M059J (cell line): ENCODE measurements at regions not wholly inside any gene's neighbourhood (a gene's known extent, or its start where the extent isn't known, plus 50 kb on each side); places are given as distances from the start of the nearest gene placed in this dataset.

Experiments
- DNase-seq: peaks from one replicate; pipeline ENCODE4 v3.0.0-alpha.2; 2012; ENCODE audit warnings: low read depth

- no peak for DNase-seq
Measured at GRCh38 chr9:19732441-19732951, 56.3 kb downstream of the SLC24A2 start.

GRCh38 chr9:19728101-19728500 is 60.7 kb downstream of the SLC24A2 start:
- no peak for DNase-seq

DNA sequence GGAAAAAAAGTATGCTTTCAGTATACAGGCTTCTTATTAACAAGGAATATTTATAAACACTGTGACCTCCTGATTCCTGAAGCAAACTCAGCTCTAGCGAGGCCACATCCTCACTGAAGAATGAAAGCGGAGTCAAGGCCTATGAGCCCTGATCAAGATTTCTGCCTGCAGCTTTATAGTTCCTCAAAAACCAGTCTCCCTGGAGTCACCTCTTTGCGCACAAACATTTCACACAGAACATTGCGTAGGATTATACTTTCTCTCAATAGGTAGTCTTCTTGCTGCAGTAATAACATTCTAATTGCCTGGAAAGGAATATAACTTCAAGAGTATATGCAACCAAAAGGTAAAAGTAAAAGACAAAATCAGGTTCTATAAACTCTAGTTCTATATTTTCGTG is 62.9 kb downstream of the SLC24A2 start:
- DNase-seq = no peak

DNA sequence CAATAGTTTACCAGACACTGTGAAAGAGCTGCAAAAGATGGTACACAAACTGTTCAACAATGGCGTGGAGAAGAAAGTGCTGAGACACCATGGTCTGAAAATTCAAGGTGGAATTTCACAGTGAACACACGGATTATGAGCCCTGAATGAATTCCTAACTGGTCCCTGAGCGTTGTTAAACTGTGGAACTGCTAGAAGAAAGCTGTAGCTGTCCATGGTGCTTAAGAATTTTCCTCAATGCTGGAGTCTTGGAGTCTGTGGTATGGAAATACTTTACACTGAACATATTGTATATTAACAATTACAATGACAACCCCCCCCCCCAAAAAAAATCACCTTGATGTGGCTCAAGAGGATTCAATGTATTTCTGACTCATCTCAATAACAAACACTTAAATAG is 68.5 kb downstream of the SLC24A2 start:
- DNase-seq = peak; percentile 36

DNA sequence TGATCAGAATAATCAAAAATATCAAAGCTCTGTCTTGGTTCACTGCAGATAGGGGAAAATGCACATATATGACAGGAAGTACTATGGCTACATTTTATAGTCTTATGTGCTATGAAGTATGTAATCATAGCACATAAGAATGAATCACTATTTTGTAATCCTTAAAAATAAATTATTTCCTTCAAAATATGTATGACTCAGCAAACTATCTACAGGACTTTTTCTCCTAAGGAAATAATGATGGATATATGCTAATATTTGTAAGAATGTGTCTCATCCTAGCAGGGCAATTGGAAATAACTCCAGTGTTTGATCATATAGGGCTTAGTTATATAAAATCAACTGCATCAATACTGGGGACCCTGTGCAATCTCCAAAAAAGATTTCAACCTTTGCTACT is 85.1 kb downstream of the SLC24A2 start:
- no peak for DNase-seq

DNA sequence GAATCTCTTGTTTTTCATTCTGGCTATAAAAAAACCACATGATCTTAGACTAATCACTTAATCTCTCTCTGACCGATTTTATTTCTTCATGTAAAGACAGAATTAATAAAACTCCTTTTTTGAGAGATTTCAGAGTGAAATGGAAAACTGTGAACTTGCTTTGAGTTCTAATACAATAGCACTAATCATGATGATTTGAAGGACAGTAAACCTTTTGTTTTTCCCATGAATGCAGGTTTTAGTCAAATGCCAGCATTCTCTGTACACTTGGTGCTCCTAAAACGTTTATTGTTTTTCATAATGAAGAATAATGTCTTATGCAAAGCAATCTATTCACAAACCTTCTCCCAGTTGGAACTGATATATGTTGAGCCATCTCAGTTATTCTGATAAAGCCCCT is 86.8 kb downstream of the SLC24A2 start:
- DNase-seq = no peak

GRCh38 chr9:19701274-19701673 is 87.6 kb downstream of the SLC24A2 start:
- DNase-seq = no peak

DNA sequence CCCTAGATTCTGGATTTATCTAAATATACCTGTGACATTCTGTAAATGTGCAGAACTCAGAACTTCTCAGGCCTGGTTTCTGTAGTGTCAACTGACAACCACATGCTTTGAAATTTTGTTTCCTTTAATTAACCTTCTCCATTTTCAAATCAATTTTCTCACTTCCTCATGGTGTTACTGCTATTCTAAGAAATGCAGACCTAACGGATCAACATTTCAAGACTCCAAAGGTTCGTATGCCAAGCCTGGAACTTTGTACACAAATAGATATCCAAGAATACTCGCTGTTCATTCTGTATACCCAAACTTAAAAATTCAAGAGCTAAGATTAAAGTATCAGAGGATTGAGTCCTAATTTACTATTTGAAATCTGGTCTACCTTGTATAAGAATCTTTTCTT is 88.1 kb downstream of the SLC24A2 start:
- DNase-seq = no peak

GRCh38 chr9:19699756-19700155 is 89.1 kb downstream of the SLC24A2 start:
- DNase-seq = no peak

DNA sequence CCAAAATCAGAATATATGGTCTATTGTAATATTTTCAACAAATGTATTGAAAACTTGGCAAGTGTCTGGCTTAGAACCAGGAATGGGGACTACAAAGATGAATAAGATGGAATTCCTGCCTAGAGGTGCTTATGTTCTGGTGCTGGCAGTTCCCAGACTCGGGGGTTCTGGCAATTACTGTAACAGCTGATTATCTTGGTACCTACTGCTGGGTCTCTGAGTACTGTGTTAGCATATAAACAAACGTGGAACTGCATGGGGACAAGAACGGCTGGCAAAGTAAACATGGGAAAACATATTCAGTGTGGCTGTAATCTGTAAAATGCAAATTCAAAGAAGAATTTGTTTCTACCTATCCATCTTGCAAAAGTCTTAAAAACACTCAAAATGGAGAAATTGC is 89.9 kb downstream of the SLC24A2 start:
- no peak for DNase-seq

- no peak for DNase-seq
Measured at GRCh38 chr9:19694601-19695000, 94.2 kb downstream of the SLC24A2 start.

DNA sequence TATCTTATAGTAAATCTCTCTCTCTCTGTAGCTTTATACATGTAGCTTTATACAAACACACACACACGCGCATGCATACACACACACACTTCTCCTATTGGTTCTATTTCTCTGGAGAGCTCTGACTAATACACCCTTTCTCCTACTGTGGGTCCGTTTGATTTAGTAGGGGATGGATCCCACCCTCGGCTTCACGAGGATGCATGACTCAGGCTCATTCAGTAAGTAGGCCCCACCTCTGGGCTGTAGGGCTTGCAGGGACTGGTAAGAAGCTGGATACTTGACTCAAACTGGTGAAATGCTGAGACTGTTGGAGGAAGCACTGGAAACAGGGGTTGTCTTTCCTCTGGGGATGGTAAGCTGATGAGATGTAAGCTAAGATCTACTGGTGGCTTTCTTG is 98.7 kb downstream of the SLC24A2 start:
- DNase-seq = no peak

GRCh38 chr9:19689328-19690101 is 99.3 kb downstream of the SLC24A2 start:
- DNase-seq = peak; percentile 9

DNA sequence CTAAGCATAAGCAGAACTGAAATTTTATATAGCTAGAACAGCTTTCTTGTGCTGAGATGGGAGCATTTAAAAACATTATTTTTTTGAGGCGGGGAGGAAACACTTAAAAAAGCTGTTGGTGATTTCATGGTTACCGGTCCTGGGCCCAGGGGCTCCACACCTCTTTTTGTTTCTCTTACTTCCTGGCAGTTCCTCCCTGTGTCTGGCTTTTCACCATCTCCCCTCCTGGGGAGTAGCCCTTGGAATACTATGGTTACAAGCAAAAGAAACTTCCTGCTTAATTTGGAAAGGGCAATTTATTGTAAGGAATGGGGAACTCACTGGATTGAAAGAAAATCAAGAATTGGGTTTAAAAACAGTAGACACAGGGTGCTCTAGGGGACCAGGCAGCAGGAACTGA is 105.1 kb downstream of the SLC24A2 start:
- no peak for DNase-seq

DNA sequence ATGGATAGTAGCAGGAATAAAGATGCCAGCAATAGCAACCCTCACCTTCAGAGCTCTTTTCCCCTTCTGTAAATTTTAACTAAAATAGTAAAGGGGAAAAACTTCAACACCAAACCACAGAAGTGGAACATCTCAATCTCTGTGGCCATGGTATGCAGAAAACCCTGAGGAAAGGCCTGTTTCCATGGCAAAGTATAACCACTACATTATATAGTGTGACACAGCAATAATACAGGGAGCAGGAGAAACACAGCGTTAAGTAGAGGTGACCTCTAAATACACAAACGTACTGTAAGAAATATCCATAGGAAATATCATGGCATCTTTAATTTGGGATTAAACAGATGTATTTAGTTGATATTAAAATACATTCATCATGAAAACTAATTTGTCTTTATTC is 106.4 kb downstream of the SLC24A2 start:
- DNase-seq = no peak

DNA sequence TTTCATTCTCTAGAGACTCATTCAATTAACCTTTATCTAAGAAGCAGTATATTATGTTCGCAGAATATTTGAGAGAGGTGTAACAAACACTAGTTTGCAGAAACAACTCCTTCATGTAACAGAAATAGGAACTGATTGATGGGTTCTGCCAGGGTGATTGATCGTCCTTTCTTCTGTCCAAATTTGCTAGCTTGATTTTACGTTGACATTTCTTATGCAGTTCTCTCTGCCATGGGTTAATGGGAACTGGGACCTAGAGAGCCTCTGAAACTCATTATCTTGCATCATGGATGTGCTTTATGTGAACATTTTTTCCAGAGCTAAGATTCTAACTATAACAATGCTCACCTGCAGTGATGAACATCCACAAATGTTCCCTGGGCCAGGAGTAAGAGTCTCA is 107.0 kb downstream of the SLC24A2 start:
- no peak for DNase-seq

- no peak for DNase-seq
Measured at GRCh38 chr9:19677924-19678323, 110.9 kb downstream of the SLC24A2 start.

DNA sequence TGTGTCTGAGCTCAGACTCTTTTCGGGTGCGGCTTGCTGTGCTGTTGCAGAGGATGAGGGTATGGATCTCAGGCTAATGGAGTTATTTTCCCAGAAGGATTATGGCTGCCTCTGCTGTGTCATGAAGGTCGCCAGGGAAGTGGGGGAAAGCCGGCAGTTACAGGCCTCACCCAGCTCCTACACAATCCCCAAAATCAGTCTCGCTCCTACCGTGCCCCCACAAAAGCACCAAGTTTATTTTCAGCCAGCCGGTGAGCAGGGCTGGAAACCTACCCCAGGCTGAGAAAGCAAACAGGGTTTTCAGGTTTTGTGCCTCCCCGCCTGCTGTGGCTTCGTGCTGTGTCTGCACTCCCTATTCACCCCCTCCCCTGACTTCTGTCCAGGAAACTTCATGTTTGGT is 113.3 kb downstream of the SLC24A2 start:
- no peak for DNase-seq

GRCh38 chr9:19666575-19666974 is 122.3 kb downstream of the SLC24A2 start:
- DNase-seq = no peak

DNA sequence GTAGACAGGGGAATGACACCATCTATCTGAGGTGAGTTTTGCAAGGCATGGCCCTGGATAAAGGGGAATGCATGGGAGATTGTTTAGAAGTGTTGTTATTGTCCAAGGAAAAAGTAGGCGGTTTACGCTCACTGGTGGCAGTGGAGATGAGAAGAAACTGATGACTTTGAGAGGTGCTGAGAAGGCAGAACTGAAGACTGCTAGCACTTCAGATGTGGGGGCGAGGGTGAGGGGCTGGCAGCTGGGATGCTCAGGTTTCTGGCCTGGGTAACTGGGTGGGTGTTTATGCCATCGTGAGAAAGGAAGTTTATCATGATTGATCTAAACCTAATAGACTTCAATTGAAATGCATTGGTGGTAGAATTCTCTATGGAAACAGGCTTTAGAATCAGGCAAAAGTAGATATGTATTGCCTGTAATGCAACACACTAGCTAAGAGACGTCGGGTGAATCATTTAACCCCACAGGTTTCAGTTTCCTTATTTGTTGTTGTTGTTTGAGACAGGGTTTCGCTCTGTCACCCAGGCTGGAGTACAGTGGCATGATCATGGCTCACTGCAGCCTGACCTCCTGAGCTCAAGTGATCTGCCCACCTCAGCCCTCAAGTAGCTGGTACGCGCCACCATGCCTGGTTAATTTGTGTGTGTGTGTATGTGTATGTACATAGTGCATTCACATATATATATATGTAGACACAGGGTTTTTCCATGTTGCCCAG is 123.5 kb downstream of the SLC24A2 start:
- no peak for DNase-seq

DNA sequence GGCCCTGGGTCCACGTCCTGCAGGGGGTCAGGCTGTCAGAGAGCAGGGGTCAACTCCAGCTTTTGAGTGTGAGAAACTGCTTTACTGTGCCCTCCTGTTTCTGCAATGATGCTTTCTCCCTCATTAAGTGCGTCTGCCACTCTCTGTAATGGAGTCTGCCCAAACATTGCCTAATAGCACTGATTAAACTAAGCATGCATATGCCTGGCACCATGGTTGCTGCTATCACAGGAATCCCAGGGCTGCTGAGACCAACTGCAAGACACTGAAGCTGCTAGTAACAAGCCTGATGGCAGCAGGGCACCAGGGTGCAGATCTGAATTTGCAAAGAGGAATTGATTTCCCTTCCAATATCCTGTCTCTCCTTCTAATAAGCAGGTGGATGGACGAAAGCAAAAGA is 125.3 kb downstream of the SLC24A2 start:
- no peak for DNase-seq

GRCh38 chr9:19662213-19662612 is 126.6 kb downstream of the SLC24A2 start:
- no peak for DNase-seq

DNA sequence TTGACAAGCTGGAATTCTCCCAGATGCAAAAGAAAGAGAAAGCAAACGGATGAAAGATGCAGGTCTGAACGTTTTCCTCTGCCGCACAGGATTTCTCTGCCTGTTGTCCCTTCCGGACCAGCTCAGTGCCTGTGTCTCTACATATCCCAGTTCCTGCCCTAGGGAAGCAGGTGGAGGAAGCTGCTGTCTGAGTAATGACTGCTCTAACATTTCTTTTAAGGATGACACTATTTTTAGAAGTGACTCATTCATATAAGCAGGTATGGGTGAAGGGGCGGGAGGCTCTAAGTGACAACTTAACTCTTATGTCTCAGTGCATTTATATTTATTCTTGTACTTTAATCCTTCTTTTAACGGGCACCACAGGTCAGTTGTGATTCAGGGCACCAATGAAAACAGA is 128.8 kb downstream of the SLC24A2 start:
- no peak for DNase-seq
